HG02870 (cell line): ENCODE measurements at regions not wholly inside any gene's neighbourhood (a gene's known extent, or its start where the extent isn't known, plus 50 kb on each side); places are given as distances from the start of the nearest gene placed in this dataset.
"Not testable (repeated sequence)": the region's sequence is repeated elsewhere in the genome, so short reads cannot be mapped to it uniquely, and the experiment has no call there.

Experiments
- ATAC-seq: cut with Tn5 transposase; IDR thresholded peaks from one replicate; pipeline ENCODE4 v1.9.1; 2021; ENCODE audit warnings: mild to moderate bottlenecking, moderate library complexity; ENCODE audit not compliant: unreplicated experiment

DNA sequence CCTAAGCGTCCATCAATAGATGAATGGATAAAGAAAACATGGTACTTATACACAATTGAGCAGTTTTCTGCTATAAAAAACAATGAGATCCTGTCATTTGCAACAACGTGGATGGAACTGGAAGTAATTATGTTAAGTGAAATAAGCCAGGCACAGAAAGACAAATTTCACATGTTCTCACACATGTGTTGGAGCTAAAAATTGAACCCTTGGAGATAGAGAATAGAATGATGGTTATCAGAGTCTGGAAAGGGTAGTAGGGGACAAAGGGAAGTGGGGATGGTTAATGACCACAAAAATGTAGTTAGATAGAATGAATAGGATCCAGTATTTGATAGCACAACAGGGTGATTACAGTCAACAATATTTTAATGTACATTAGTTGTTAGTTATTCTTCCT is 1033.5 kb downstream of the HACE1 start:
- ATAC-seq = no peak

DNA sequence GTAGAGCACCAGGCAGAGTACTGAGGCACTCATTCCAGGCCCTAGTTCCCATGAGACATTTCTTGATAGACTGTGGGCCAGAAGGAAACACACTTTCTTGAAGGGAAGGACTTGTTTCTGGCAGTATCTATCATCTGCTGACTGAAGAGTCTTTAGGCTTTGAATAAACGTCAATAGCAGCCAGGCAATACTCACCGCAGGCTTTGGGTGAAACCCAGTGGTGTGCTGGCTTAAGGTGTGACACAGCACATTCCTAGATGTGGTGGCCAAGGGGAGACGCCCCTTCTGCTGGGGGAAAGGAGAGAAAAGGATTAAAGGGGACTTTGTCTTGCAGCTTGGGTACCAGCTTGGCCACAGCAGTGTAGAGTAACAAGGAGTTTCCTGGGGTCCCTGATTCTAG is 1039.6 kb downstream of the HACE1 start:
- ATAC-seq = no peak

DNA sequence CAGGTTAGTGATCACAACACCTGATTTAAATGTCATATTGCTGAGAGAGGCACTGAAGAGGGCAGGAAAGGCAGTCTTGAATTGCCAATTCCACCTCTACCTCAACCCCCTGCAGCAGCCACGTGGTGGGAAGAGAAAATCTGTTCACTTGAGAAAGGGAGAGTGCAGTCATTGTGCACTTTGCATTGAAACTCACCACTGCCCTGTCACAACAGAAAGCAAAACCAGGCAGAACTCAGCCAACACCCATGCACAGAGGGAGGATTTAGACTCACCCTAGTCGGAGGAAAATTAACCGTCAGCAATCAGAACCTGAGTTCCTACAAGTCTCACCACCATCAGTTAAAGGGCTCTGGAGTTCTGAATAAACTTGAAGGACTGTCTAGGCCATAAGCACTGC is 1040.2 kb downstream of the HACE1 start:
- ATAC-seq = no peak

DNA sequence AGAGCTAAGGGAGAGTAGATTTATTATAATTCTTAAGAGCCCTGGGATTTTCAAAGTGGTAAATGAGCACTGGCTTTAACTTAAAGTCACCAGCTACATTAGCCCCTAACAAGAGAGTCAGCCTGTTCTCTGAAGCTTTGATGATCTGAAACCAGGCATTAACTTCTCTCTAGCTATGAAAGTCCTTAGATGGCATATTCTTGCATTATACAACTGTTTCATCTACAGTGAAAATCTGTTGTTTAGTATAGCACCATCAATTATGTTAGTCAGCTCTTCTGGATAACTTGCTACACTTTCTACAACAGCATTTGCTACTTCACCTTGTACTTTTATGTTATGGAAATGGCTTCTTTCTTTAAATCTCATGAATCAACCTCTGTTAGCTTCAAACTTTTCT is 1046.7 kb downstream of the HACE1 start:
- ATAC-seq = no peak

DNA sequence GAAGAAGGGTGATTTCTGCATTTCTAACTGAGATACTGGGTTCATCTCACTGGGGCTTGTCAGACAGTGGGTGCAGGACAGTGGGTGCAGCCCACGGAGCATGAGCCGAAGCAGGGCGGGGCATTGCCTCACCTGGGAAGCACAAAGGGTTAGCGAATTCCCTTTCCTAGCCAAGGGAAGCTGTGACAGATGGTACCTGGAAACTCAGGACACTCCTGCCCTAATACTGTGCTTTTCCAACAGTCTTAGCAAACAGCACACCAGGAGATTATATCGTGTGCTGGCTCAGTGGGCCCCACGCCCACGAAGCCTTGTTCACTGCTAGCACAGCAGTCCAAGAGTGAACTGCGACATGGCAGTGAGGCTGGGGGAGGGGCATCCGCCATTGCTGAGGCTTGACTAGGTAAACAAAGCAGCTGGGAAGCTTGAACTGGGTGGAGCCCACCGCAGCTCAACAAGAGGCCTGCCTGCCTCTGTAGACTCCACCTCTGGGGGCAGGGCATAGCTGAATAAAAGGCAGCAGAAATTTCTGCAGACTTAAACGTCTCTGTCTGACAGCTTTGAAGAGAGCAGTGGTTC is 1057.7 kb downstream of the HACE1 start:
- not testable (repeated sequence) for ATAC-seq

DNA sequence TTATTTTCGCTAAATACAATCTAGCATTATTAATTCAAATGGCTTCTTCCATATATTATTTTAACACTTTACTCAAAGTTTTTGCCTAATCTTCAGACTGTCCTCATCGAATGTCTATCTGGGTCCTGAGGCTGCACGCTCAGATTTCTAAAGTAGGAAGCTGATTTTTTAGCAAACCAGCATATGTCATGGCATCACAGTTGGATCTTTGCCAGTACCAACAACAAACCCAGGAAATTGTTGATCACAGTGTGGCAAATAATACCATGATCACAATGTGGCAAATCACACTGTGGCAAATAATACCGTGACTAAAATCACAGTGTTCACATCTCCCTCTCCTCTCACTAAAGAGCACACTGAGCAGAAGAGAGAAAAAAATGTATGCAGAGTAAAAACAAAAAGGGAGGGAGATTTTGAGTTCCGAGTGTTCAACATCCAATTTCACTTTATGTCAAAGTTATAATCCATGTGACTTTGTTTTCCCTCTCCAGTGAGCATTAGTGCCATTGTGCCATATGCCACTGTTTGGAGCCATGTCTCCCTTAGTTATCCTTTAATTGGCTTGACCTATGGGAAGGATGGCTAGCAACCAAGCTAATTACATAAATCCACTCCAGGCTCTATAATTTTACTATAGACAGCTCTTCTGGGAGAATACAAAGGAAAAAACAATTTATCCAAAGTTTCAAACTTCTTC is 1059.6 kb downstream of the HACE1 start:
- no peak for ATAC-seq

DNA sequence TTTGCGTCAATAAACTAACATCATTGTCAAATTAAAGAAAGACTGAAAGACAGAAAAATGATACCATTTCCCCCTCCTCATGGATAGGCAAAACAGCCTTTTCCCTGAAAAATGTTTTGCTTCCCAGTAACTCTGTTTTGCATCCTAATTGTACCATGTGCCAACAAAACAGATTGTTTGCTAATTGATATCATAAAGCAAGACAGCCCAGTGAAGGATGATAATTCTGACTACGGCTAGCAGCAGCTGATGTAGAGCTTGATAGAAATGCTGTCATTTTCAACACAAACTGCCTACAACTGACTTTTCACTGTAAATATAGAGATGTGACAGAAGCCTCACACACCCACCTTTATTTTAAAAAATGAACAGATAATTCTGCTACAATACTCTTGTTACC is 1061.6 kb downstream of the HACE1 start:
- ATAC-seq = no peak

DNA sequence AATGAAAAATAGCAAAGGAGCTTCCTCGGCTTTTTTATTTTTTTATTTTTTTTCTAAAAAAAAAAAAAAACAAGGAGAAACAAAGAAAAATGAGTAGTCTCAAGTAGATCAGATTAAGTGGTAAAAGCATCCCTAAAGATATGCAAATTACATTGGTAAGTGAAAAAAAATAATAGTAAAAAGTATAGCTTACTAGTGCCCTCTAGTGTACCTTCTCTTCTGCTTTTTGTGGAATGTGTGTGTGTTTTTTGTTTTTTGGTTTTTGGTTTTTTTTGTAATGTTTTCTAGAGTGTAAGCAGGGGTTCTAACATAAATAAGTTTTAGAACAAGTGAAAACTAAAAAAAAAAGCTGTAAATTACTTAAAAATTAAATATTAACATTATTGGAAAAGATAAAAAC is 1062.0 kb downstream of the HACE1 start:
- ATAC-seq = no peak

DNA sequence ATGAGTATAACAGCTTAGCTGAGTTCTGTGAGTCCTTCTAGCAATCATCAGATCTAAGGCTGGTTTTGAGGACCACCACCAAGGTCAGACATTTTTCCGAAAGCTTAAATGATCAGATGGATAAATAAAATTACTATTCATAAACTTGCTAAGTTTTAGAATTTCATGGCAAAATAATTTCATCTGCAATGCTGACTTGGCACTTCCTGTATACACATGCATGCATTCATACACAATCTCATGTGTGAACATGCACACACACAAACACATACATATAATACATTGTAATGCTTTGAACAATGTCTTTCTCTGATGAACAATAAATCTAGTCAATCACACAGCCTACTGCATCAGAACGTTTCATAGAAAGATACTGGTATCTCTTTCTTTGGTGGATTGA is 1068.3 kb downstream of the HACE1 start:
- ATAC-seq = no peak

DNA sequence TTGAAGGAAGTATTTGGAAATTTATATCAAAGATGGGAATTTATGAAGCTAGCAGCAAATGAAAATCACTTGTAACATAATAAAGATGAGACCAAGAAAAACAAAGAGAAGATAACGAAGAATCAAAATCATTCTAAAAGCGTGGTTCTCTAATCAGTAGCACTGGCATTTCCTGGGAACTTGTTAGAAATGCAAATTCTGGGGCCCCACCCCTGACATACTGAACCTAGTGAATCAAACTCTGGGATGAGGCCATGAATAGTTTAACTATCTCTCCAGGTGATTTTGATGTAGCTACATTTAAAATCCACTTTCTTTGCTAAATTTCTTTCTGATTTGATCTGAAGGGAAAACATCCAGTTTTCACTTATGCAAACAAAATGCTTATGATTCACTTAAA is 1075.6 kb downstream of the HACE1 start:
- ATAC-seq = no peak

DNA sequence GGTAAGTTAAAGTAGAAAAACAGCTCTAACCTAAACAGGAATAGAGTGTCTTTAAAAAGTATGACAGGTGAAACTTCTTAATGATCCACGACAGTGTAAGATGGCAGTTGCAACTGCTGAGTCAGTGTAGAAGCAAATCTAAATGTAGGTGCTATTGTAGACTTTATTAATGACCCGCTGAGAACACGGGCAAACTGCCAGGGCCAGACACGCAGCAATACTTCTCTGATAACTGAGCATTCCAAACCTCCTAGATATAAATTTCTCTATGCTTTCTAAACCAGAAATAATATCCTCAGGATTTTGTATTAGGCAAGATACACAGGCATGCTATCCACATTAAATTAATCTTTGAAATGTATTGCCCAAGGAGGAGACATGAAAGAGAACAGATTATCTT is 1076.4 kb downstream of the HACE1 start:
- ATAC-seq = no peak

DNA sequence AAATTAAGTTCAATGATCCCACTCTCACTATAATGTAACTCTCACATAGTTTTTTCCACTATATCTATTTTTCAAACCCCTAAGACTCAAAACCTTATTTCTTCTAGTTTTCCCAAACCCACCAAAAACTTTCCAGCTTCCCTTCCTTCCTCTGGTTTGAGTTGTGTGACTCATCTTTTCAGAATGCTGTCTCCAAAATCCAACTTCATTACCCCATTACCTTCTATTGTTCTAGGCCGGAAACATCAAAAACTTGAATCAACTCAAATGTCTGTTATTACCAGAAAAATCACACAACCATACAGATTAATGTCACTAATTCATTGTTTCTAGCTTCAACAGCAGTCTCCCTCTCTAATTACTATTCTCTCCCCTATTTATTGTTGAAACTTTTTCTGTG is 1090.3 kb downstream of the HACE1 start:
- ATAC-seq = no peak

DNA sequence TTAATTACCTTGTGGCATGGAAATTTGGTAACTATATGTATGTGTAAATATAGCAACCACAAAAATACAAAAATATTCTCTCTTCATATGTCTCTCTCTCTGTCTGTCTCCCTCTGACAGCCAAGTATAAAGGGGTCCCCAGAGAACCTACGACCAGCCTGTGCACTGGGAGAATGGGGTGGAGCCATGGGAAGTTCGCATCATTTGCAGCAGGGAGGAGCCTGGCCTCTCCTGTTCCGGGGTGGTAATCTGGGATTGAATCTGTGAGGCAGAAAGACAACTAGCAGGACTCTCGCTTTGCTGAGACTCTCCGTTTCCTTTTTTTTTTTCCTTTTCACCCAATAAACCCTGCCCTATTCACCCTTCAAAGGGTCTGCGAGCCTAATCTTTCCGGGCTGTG is 1109.1 kb downstream of the HACE1 start:
- no peak for ATAC-seq

DNA sequence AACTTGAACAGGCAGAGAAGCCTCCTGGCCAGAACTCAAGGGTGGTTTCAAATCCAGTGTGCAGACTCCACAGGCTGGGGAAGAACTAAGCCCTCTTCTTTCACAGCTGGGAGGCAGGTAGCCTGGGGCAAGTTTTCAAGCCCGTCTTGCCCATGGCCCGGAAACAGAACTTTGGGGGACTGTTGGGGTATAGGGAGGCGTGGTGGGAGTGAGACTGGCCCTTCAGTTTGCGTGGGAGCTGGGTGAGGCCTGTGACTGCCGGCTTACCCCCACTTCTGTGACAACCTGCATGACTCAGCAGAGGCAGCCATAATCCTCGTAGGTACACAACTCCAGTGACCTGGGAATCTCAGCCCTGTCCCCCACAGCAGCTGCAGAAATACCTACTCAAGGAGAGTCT is 1125.7 kb downstream of the HACE1 start:
- ATAC-seq = no peak

DNA sequence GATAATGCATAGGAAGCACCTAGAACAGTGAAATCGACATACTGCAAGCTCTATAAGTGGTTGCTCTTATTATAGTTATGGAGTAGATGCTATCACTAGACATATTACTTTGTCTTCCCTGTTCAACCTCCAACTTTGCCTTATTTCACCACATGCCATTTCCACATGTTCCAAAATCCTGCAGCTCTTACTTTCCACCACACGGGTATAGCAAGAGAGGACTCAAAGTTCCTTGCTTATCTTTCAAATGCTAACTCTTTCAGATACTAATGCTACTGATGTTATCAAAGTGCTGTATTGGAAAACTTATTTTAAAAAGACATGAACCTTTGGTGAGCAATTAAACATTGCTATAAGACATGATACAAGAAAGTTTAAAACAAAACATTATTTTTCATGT is 1130.1 kb downstream of the HACE1 start:
- ATAC-seq = no peak

DNA sequence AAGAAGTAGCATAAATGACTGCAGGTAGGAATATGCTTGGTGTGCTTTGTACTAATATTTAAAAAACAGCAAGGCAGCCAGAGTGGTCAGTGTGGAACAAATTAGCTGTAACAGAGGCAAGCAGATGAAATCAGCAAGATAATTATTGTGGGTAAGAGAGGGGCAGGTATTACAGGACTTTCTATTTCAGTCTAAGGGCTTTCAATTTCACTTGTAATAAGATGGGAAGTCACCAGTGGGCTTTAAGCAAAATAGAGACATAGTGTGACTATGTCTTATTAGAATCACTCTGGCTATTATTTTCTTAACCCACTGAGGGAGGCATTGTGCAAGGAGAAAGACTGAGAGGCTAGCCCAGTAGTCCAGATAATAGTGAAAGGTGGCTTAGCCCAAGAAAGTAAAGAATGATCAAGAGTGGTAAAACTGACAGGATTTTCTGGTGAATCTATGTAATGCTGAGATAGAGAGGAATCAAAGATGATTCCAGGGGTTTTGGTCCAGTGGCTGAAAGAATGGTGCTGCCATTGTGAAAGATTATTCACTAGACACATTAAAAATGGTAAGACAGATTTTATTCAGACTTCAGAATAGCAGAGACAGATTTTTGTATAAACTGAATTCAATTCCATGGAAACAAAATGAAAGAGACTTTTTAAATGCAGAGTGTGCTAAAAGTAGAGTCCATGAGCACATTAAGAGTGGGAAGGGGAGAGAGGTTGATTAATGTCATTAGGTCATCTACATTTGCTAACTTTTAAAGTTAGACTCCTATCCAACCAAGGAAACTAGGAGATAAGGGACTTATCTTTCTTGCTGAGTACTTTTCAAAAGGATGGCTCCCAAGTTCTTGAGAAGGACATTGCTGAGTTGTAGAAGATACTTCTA is 1136.0 kb downstream of the HACE1 start:
- ATAC-seq = no peak

DNA sequence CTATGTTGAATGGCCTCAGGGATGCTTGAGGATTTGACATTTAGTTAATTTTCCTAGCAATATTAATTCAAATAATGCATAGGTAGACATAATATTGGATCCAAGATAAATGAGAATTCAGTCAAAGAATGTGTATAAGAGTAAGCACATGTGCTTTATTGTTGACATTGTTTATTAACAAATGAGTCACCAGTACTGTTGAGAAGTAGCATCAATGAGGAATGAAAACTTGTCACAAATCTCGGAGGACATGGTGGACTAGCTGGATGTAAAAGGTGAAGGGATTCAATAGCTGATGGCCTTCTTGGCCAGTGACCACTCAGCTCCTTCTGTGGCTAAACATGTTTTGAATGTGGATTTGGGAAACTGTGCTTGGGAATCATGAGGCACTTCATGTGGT is 1137.0 kb downstream of the HACE1 start:
- ATAC-seq = no peak

DNA sequence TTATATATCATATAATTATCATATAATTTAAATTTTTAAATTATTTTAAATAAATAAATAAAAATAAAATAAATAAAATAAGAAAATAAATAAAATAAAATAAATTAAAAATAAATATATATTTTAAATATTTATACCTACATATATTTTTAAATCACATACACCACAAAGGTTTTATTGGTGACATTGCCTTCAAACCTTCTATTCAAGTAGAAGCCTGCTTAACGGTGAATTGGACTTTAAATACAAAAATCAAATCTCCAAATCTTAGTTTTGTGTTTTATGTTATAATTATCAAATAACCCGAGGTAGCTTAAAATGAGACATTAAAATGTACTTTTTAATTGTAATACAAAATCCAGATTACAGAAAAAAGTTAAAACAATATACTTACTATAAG is 1137.8 kb downstream of the HACE1 start:
- no peak for ATAC-seq

DNA sequence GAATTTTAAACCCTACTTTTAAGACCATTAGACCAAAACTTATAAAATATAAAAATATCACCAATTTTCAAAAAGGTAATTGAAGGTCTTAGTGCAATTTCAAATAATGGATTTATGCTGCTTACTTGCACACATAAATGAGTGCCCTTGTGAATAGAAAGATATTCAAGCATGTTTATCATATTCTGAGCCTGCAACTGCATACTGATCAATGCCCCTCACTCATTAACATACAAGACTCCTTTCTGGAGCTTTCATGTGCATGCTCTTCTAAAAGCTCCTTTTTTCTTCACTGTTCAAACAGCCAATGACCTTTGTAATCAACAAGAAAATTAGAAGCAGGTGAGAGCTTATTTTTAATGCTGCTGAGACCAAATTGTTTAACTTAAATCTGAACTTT is 1139.3 kb downstream of the HACE1 start:
- no peak for ATAC-seq

DNA sequence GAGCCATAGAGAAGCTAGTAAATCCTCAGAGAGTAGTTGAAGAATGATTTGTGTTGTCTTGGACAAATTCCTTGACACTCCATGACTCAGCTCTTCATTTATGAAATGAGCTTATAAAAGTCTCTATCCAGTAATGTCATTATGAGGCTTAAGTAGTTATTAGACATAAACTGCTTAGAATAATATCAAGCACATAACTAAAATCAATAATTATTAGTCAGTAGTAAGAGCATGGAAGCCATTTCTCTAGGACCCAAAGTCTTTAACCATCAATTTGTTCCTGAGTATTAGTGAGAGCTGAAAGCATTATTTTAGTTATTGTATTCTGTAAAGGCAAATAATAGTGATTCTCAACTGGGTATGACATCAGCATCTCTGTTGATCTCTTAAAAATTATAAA is 1140.2 kb downstream of the HACE1 start:
- no peak for ATAC-seq

DNA sequence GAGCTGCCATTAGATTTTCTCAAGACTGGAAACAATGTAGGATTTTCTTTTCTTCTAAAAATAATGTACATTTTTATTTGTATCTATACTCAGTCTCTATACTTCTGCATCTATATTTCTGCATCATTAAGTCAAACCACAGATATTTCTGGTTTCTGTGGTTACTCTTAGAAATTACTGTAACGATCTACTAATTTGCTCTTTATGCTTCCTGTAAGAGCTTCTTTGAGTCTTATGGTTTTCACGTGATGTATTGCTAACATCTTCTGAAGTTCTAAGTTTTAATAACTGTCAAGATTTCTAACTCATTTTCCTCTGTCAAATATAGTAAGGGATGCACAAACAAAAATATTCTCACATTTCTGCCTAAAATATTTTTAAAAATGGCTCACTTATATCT is 1144.5 kb downstream of the HACE1 start:
- ATAC-seq = no peak

DNA sequence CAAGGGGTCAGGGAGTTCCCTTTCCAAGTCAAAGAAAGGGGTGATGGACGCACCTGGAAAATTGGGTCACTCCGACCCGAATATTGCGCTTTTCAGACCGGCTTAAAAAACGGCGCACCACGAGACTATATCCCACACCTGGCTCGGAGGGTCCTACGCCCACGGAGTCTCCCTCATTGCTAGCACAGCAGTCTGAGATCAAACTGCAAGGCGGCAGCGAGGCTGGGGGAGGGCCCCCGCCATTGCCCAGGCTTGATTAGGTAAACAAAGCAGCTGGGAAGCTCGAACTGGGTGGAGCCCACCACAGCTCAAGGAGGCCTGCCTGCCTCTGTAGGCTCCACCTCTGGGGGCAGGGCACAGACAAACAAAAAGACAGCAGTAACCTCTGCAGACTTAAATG is 1150.5 kb downstream of the HACE1 start:
- not testable (repeated sequence) for ATAC-seq
